Panc1 (cell line): ENCODE measurements at regions not wholly inside any gene's neighbourhood (a gene's known extent, or its start where the extent isn't known, plus 50 kb on each side); places are given as distances from the start of the nearest gene placed in this dataset.

Source experiments
- ATAC-seq: fragments of 200-7000 bp; cut with Tn5 transposase; 2 replicates; pipeline ENCODE4 v1.9.1; 2020; ENCODE audit warnings: mild to moderate bottlenecking, moderate library complexity
- BruUV-seq: library from RNA; stranded (reverse); fragments of 400-500 nt; replicated peaks from 2 replicates; lab custom pipeline; 2021; lab: Mats Ljungman, UMichigan
- CTCF ChIA-PET: fragments of 300-600 bp; sonication (Branson Sonifier 250); formaldehyde crosslinking; loops from one replicate; lab custom pipeline; 2022; ENCODE audit warnings: antibody characterized with exemption; lab: Charles Lee
- POLR2A ChIA-PET: fragments of 300-600 bp; sonication (Branson Sonifier 250); formaldehyde crosslinking; loops from one replicate; lab custom pipeline; 2022; ENCODE audit warnings: antibody characterized with exemption; lab: Charles Lee
- DNase-seq: peaks from one replicate; pipeline ENCODE4 v3.0.0-alpha.2; 2010; ENCODE audit warnings: low read depth, low spot score
- H3K27ac ChIP-seq: 2 replicates; pipeline ENCODE4 v1.5.1; 2011; ENCODE audit warnings: mild to moderate bottlenecking, low read length, inconsistent platforms
- H3K27me3 ChIP-seq: fragments of 200-500 bp; sonication (Bioruptor generic); 2 replicates; pipeline ENCODE4 v1.6.0; 2014; ENCODE audit warnings: low read length, inconsistent platforms; ENCODE audit not compliant: control insufficient read depth, insufficient read depth
- H3K36me3 ChIP-seq: fragments of 200-500 bp; sonication (Bioruptor generic); 2 replicates; pipeline ENCODE4 v1.5.1; 2014; ENCODE audit warnings: inconsistent platforms, mild to moderate bottlenecking, low read length, moderate library complexity; ENCODE audit not compliant: control insufficient read depth, insufficient read depth
- H3K4me1 ChIP-seq: 2 replicates; pipeline ENCODE4 v1.5.1; 2011; ENCODE audit warnings: inconsistent platforms, mild to moderate bottlenecking, low read length, moderate library complexity; ENCODE audit not compliant: control insufficient read depth, insufficient read depth
- H3K4me3 ChIP-seq, 2 experiments: 2 replicates each; pipeline ENCODE4 v1.5.1; 2011 to 2012; ENCODE audit warnings: low read depth in 2 of 2, low read length in 2 of 2, mild to moderate bottlenecking in 2 of 2, inconsistent platforms in 1 of 2, moderate library complexity in 1 of 2
- H3K9me3 ChIP-seq: fragments of 200-500 bp; sonication (Bioruptor generic); 2 replicates; pipeline ENCODE4 v1.5.1; 2014; ENCODE audit warnings: low read depth, mild to moderate bottlenecking, inconsistent platforms, low read length, moderate library complexity; ENCODE audit not compliant: control insufficient read depth, insufficient read depth
- POLR2AphosphoS5 ChIP-seq: IDR thresholded peaks from 2 replicates; pipeline ENCODE4 v1.6.1; 2012; ENCODE audit warnings: mild to moderate bottlenecking, low read depth, low read length, moderate library complexity
- SIN3A ChIP-seq: IDR thresholded peaks from 2 replicates; pipeline ENCODE4 v1.6.1; 2012; ENCODE audit warnings: low read depth, mild to moderate bottlenecking, low read length, moderate library complexity, borderline replicate concordance; ENCODE audit not compliant: insufficient read depth
- TCF7L2 ChIP-seq: IDR thresholded peaks from 2 replicates; pipeline ENCODE4 v1.6.1; 2011; ENCODE audit warnings: mild to moderate bottlenecking, low read depth, low read length, inconsistent platforms
- in situ Hi-C: cut with HindIII; loops from 2 replicates; pipeline ENCODE4 v1.10.0; 2016; ENCODE audit warnings: low sequenced_read_pairs, low pct_unique_long_range_greater_than_20kb
- intact Hi-C: fragments of 100-400 bp; cut with micrococcal nuclease; formaldehyde crosslinking; loops from one replicate; pipeline ENCODE4 v1.10.0; 2022; ENCODE audit not compliant: unreplicated experiment
- TF ChIP-seq, protein P1 (sequence below), 2 experiments: IDR thresholded peaks; 2 replicates each; pipeline ENCODE4 v1.6.1; 2011 to 2012; ENCODE audit warnings: low read depth in 2 of 2, control low read depth in 1 of 2, low read length in 1 of 2, mild to moderate bottlenecking in 1 of 2, moderate library complexity in 1 of 2; ENCODE audit not compliant: insufficient read depth in 1 of 2
- TF ChIP-seq, protein P2 (sequence below): fragments of 450-650 bp; IDR thresholded peaks from 2 replicates; pipeline ENCODE4 v1.5.1; 2017; ENCODE audit warnings: mild to moderate bottlenecking

DNA sequence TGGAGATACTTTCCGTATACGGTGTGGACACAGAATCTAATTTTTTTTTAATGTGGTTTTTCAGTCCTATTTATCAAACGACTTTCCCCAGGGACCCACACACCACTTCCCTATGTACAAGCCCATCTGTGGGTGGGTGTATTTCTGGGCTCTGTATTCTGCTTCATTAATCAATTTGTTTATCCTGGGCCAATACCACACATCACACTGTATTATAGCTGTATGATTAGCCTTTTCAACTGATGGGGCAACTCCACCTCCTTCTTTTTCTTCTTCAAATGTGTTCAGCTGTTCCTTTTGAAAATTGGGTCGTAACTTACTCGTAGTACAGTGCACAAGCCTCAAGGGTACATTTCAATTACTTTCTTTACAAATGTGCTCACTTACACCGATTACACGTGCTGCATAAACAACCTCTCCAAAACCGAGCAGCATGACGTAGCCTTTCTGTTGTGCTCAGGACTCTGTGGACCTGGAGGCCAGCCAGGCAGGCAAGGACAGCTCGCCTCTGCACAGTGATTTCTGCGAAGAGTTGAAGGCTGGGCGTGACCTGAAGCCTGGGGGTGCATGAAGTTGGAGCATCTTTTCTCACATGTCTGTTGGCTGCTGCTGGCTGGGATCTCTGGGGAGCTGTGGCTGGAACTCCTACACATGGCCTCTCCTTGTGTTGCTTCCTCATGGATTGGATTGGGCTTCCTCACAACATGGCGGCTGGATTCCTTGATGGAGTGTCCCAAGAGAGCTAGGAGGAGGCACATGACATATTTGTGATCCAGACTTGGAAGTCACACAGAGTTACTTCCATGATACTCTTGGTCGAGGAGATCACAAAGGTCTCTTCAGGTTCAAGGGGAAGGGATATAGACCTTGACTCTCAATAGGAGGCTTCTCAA is 126.5 kb downstream of the CRYAA start:
- in situ Hi-C loops (no loop called here), intact Hi-C loops (no loop called here)
- POLR2A ChIA-PET, result no interaction called here
- DNase-seq (no peak), ATAC-seq (no peak)
- Histone ChIP-seq H3K4me3 (no peak overlapping the region), H3K27ac (no peak overlapping the region), H3K4me1 (no peaks in the 10 kb centered on the region), H3K27me3 (no peaks in the 10 kb centered on the region), H3K36me3 (no peaks in the 10 kb centered on the region), H3K9me3 (no peaks in the 10 kb centered on the region)
- no TSS peak for BruUV-seq
- TF ChIP-seq SIN3A, result no peak
- TF ChIP-seq, protein P1, sequence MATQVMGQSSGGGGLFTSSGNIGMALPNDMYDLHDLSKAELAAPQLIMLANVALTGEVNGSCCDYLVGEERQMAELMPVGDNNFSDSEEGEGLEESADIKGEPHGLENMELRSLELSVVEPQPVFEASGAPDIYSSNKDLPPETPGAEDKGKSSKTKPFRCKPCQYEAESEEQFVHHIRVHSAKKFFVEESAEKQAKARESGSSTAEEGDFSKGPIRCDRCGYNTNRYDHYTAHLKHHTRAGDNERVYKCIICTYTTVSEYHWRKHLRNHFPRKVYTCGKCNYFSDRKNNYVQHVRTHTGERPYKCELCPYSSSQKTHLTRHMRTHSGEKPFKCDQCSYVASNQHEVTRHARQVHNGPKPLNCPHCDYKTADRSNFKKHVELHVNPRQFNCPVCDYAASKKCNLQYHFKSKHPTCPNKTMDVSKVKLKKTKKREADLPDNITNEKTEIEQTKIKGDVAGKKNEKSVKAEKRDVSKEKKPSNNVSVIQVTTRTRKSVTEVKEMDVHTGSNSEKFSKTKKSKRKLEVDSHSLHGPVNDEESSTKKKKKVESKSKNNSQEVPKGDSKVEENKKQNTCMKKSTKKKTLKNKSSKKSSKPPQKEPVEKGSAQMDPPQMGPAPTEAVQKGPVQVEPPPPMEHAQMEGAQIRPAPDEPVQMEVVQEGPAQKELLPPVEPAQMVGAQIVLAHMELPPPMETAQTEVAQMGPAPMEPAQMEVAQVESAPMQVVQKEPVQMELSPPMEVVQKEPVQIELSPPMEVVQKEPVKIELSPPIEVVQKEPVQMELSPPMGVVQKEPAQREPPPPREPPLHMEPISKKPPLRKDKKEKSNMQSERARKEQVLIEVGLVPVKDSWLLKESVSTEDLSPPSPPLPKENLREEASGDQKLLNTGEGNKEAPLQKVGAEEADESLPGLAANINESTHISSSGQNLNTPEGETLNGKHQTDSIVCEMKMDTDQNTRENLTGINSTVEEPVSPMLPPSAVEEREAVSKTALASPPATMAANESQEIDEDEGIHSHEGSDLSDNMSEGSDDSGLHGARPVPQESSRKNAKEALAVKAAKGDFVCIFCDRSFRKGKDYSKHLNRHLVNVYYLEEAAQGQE (IDR thresholded peaks at IDR 0.05; ENCODE audit: insufficient read depth in 1 of 2, low read depth in 2 of 2, low read length in 1 of 2), result no peak
- TF ChIP-seq POLR2AphosphoS5, result no peak
- TF ChIP-seq, protein P2, sequence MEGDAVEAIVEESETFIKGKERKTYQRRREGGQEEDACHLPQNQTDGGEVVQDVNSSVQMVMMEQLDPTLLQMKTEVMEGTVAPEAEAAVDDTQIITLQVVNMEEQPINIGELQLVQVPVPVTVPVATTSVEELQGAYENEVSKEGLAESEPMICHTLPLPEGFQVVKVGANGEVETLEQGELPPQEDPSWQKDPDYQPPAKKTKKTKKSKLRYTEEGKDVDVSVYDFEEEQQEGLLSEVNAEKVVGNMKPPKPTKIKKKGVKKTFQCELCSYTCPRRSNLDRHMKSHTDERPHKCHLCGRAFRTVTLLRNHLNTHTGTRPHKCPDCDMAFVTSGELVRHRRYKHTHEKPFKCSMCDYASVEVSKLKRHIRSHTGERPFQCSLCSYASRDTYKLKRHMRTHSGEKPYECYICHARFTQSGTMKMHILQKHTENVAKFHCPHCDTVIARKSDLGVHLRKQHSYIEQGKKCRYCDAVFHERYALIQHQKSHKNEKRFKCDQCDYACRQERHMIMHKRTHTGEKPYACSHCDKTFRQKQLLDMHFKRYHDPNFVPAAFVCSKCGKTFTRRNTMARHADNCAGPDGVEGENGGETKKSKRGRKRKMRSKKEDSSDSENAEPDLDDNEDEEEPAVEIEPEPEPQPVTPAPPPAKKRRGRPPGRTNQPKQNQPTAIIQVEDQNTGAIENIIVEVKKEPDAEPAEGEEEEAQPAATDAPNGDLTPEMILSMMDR, result no peak
- no peak for TF ChIP-seq TCF7L2
- CTCF ChIA-PET, result no interaction called here

DNA sequence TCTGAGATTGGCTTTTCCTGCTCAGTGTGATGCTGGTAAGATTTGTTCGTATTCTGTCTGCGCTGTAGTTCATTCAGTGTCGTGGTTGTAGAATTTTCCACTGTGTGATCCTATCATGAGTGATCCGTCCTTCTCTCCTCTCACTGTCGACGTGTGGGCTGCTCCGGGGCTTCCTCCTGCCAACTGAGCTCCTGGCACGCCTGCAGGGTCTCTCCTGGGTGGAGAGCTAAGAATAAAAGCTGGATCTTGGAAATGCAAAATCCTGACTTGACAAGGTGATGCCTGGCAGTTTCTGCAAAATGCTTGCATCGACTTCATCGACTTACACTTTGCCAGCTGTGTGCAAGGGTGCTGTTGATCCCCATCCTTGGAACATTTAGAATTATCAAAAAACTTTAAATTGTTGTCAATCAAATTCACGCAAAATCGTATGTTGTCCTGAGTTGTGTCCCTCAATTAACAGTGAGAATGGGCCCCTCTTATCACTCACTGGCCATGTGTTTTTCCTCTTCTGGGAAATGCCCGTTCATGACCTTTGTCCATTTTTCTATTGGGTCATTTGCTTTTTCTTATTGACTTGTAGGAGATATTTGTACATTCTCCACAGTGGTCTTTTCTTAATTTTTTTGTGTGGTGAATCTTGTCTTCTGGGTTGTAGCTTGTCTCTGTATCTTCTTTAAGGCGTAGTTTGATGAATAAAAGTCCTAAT is 125.5 kb downstream of the CRYAA start:
- BruUV-seq, result no TSS peak
- in situ Hi-C loops, result no loop called here

More for the DNA sequence above, 125.5 kb downstream of the CRYAA start:
- Histone ChIP-seq H3K4me1 (no peaks in the 10 kb centered on the region), H3K4me3 (no peak overlapping the region), H3K9me3 (no peaks in the 10 kb centered on the region), H3K27me3 (no peaks in the 10 kb centered on the region), H3K27ac (no peak overlapping the region), H3K36me3 (no peaks in the 10 kb centered on the region)
- TF ChIP-seq POLR2AphosphoS5, result no peak
- TF ChIP-seq SIN3A, result no peak
- no peak for TF ChIP-seq TCF7L2
- TF ChIP-seq, protein P2, result no peak
- TF ChIP-seq, protein P1 (IDR thresholded peaks at IDR 0.05; ENCODE audit: insufficient read depth in 1 of 2, low read depth in 2 of 2, low read length in 1 of 2), result no peak
- CTCF ChIA-PET, result no interaction called here
- intact Hi-C loops, result no loop called here
- ATAC-seq, result no peak
- no peak for DNase-seq
- POLR2A ChIA-PET, result no interaction called here
